ENCODE measurements at regions not wholly inside any gene's neighbourhood (a gene's known extent, or its start where the extent isn't known, plus 50 kb on each side); places are given as distances from the start of the nearest gene placed in this dataset.

- TF ChIP-seq CTCF (conservative IDR thresholded peaks at IDR 0.05; ENCODE audit: low read length) (no peak), EZH2phosphoT487 (IDR thresholded peaks at IDR 0.05; ENCODE audit: borderline replicate concordance) (no peak)
Measured at GRCh38 chr10:111249925-111250324, 173.1 kb downstream of the ADRA2A start.

Measured in Loucy (cell line).